HepG2 (cell line): ENCODE measurements at regions not wholly inside any gene's neighbourhood (a gene's known extent, or its start where the extent isn't known, plus 50 kb on each side); places are given as distances from the start of the nearest gene placed in this dataset.

ENCODE experiments used
- KAT7 ChIP-seq: IDR thresholded peaks from 2 replicates; pipeline ENCODE4 v1.6.1; 2018; ENCODE audit warnings: borderline replicate concordance, missing compliant biosample characterization
- REXO4 ChIP-seq: sonication (generic); formaldehyde crosslinking; IDR thresholded peaks from 2 replicates; pipeline ENCODE4 v1.8.0; 2022; ENCODE audit warnings: missing genetic modification reagents, mild to moderate bottlenecking, borderline replicate concordance
- ZFX ChIP-seq: sonication (generic); formaldehyde crosslinking; IDR thresholded peaks from 2 replicates; pipeline ENCODE4 v1.4.0; 2020; ENCODE audit warnings: mild to moderate bottlenecking, low read depth, missing genetic modification reagents, moderate library complexity

GRCh38 chr7:116425647-116426209 lies 73.8 kb upstream of the CAV2 start:
- no peak for TF ChIP-seq ZFX (CRISPR knock-in tag)
- no peak for TF ChIP-seq KAT7
- no peak for TF ChIP-seq REXO4 (CRISPR knock-in tag)
